Fibroblast of lung (primary cell): ENCODE measurements at regions not wholly inside any gene's neighbourhood (a gene's known extent, or its start where the extent isn't known, plus 50 kb on each side); places are given as distances from the start of the nearest gene placed in this dataset.

ENCODE experiments used
- EZH2 ChIP-seq: IDR thresholded peaks from 2 replicates; pipeline ENCODE4 v1.5.1; 2012; ENCODE audit warnings: low read length, control low read depth, mild to moderate bottlenecking; ENCODE audit errors: missing control alignments
- TF ChIP-seq, protein P1 (sequence below), 2 donors: IDR thresholded peaks in 1 of 2; conservative IDR thresholded peaks in 1 of 2; 1 replicate in 1 of 2; 2 replicates in 1 of 2; pipeline ENCODE4 v1.5.1; 2011 to 2012; ENCODE audit warnings: low read length in 2 of 2, control low read depth in 1 of 2, inconsistent platforms in 1 of 2, low read depth in 1 of 2, mild to moderate bottlenecking in 1 of 2

DNA sequence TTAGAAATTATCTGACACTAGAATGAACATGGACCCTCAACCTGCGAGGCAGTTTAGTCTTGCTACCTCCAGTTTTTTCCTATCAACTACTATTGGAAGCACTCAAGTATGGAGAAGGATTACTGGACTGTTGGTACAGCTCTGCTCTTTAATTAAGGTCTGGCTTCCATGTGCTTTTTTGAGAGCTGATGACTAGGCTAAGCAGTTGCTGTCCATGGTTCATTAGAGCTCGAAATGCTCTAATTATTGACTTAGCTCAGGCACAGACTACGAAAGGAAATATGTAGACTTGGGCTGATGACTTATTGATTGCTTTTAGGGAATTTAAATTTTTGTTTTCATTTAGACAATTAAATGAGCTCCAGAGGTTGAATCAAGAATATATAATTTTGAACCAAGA is 1281.6 kb downstream of the HACE1 start:
- TF ChIP-seq, protein P1, sequence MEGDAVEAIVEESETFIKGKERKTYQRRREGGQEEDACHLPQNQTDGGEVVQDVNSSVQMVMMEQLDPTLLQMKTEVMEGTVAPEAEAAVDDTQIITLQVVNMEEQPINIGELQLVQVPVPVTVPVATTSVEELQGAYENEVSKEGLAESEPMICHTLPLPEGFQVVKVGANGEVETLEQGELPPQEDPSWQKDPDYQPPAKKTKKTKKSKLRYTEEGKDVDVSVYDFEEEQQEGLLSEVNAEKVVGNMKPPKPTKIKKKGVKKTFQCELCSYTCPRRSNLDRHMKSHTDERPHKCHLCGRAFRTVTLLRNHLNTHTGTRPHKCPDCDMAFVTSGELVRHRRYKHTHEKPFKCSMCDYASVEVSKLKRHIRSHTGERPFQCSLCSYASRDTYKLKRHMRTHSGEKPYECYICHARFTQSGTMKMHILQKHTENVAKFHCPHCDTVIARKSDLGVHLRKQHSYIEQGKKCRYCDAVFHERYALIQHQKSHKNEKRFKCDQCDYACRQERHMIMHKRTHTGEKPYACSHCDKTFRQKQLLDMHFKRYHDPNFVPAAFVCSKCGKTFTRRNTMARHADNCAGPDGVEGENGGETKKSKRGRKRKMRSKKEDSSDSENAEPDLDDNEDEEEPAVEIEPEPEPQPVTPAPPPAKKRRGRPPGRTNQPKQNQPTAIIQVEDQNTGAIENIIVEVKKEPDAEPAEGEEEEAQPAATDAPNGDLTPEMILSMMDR (conservative IDR thresholded peaks at IDR 0.05 in 1 of 2, IDR thresholded peaks at IDR 0.05 in 1 of 2; ENCODE audit: low read depth in 1 of 2, low read length in 2 of 2), result no peak
- no peak for TF ChIP-seq EZH2
